HUDEP-2 (cell line): ENCODE measurements at regions not wholly inside any gene's neighbourhood (a gene's known extent, or its start where the extent isn't known, plus 50 kb on each side); places are given as distances from the start of the nearest gene placed in this dataset.
A peak's percentile ranks its signal among the peaks of the same experiment; 100 is the strongest.
"Not testable (repeated sequence)": the region's sequence is repeated elsewhere in the genome, so short reads cannot be mapped to it uniquely, and the experiment has no call there.

Source experiments
- DNase-seq, 76 experiments: peaks; one replicate each; lab custom pipeline; 2025; ENCODE audit not compliant: unreplicated experiment in 76 of 76; lab: John Stamatoyannopoulos, UW

GRCh38 chr13:33543631-33544265 lies 258.2 kb upstream of the STARD13 start:
- DNase-seq = peak in 3 of 76 experiments; percentile 1 to 16 (median 13)

- no peak for DNase-seq
These were observed 258.8 kb upstream of the STARD13 start for GRCh38 chr13:33544308-33544707.

- peak in 4 of 76 experiments; percentile 3 to 68 (median 34) for DNase-seq
These were observed 259.9 kb upstream of the STARD13 start for GRCh38 chr13:33545492-33545891.

GRCh38 chr13:33547035-33547434 lies 261.5 kb upstream of the STARD13 start:
- no peak for DNase-seq

- no peak for DNase-seq
These were observed 262.5 kb upstream of the STARD13 start for GRCh38 chr13:33548069-33548468.

GRCh38 chr13:33550276-33550675 lies 264.7 kb upstream of the STARD13 start:
- DNase-seq = no peak

GRCh38 chr13:33550885-33551284 lies 265.3 kb upstream of the STARD13 start:
- no peak for DNase-seq

GRCh38 chr13:33554919-33555791 lies 262.8 kb upstream of the RFC3 start:
- DNase-seq = no peak

- no peak for DNase-seq
These were observed 261.1 kb upstream of the RFC3 start for GRCh38 chr13:33556828-33557227.

- no peak for DNase-seq
These were observed 257.2 kb upstream of the RFC3 start for GRCh38 chr13:33560726-33561125.

GRCh38 chr13:33561627-33562026 lies 256.3 kb upstream of the RFC3 start:
- DNase-seq = no peak

- no peak for DNase-seq
These were observed 246.3 kb upstream of the RFC3 start for GRCh38 chr13:33571618-33572017.

GRCh38 chr13:33572322-33572721 lies 245.6 kb upstream of the RFC3 start:
- not testable (repeated sequence) for DNase-seq

- DNase-seq = no peak
These were observed 242.6 kb upstream of the RFC3 start for GRCh38 chr13:33575378-33575777.

GRCh38 chr13:33577007-33577406 lies 240.9 kb upstream of the RFC3 start:
- DNase-seq = no peak

- no peak for DNase-seq
These were observed 239.2 kb upstream of the RFC3 start for GRCh38 chr13:33578786-33579185.

- no peak for DNase-seq
These were observed 235.8 kb upstream of the RFC3 start for GRCh38 chr13:33582121-33582520.

- no peak for DNase-seq
These were observed 234.6 kb upstream of the RFC3 start for GRCh38 chr13:33583398-33583797.

- DNase-seq = no peak
These were observed 227.0 kb upstream of the RFC3 start for GRCh38 chr13:33590936-33591335.

GRCh38 chr13:33606692-33607091 lies 211.3 kb upstream of the RFC3 start:
- no peak for DNase-seq

GRCh38 chr13:33610438-33611120 lies 207.4 kb upstream of the RFC3 start:
- no peak for DNase-seq
